Neural crest cell (in vitro differentiated cells): ENCODE measurements at regions not wholly inside any gene's neighbourhood (a gene's known extent, or its start where the extent isn't known, plus 50 kb on each side); places are given as distances from the start of the nearest gene placed in this dataset.
"Not testable (repeated sequence)": the region's sequence is repeated elsewhere in the genome, so short reads cannot be mapped to it uniquely, and the experiment has no call there.

Experiments
- DNase-seq: peaks from one replicate; pipeline ENCODE4 v3.0.0; 2021; ENCODE audit warnings: low read depth, mixed read lengths, low spot score
- H3K27ac Mint-ChIP-seq: one replicate; pipeline ENCODE4 v1.8.0; 2021; ENCODE audit warnings: mild to moderate bottlenecking, mixed read lengths; ENCODE audit not compliant: unreplicated experiment
- H3K27me3 Mint-ChIP-seq: 2 replicates; pipeline ENCODE4 v1.8.0; 2021; ENCODE audit warnings: low read depth, mild to moderate bottlenecking, mixed read lengths
- H3K36me3 Mint-ChIP-seq: 2 replicates; pipeline ENCODE4 v1.8.0; 2021; ENCODE audit warnings: low read depth, mild to moderate bottlenecking, mixed read lengths
- H3K4me1 Mint-ChIP-seq: 2 replicates; pipeline ENCODE4 v1.8.0; 2021; ENCODE audit warnings: mixed read lengths
- H3K4me3 Mint-ChIP-seq: one replicate; pipeline ENCODE4 v1.8.0; 2021; ENCODE audit warnings: mild to moderate bottlenecking, mixed read lengths
- H3K9me3 Mint-ChIP-seq: 2 replicates; pipeline ENCODE4 v1.8.0; 2021; ENCODE audit warnings: mixed read lengths
- CTCF ChIP-seq: fragments of 200-600 bp; sonication (generic); conservative IDR thresholded peaks from 2 replicates; pipeline ENCODE4 v1.5.0; 2021; ENCODE audit warnings: antibody characterized with exemption, mild to moderate bottlenecking

GRCh38 chr5:152051499-152052454, 127.1 kb upstream of the GLRA1 start:
- no peak for DNase-seq
- Mint-ChIP-seq H3K4me1 (peaks cover 14% of the 10 kb centered on the region), H3K9me3 (peaks cover 16% of the 10 kb centered on the region), H3K36me3 (peaks cover 2% of the 10 kb centered on the region), H3K27me3 (no peaks in the 10 kb centered on the region), H3K4me3 (no peak overlapping the region), H3K27ac (peak overlapping the region; percentile 75)
- no peak for TF ChIP-seq CTCF

GRCh38 chr5:152046361-152046760, 121.7 kb upstream of the GLRA1 start:
- no peak for TF ChIP-seq CTCF
- no peak overlapping the region for H3K27ac Mint-ChIP-seq
- no peaks in the 10 kb centered on the region for H3K27me3 Mint-ChIP-seq
- peaks cover 16% of the 10 kb centered on the region for H3K9me3 Mint-ChIP-seq
- DNase-seq: no peak
- H3K4me3 Mint-ChIP-seq: no peak overlapping the region
- H3K36me3 Mint-ChIP-seq: peaks cover 2% of the 10 kb centered on the region
- no peaks in the 10 kb centered on the region for H3K4me1 Mint-ChIP-seq

GRCh38 chr5:152038856-152039255, 114.2 kb upstream of the GLRA1 start:
- not testable (repeated sequence) for H3K36me3 Mint-ChIP-seq, H3K4me3 Mint-ChIP-seq, DNase-seq, H3K9me3 Mint-ChIP-seq, H3K27ac Mint-ChIP-seq, H3K4me1 Mint-ChIP-seq, H3K27me3 Mint-ChIP-seq

GRCh38 chr5:152026328-152027024, 101.8 kb upstream of the GLRA1 start:
- H3K36me3 Mint-ChIP-seq, H3K4me1 Mint-ChIP-seq, H3K27me3 Mint-ChIP-seq, H3K4me3 Mint-ChIP-seq, H3K9me3 Mint-ChIP-seq, DNase-seq, H3K27ac Mint-ChIP-seq: not testable (repeated sequence)

GRCh38 chr5:152016421-152016820, 91.8 kb upstream of the GLRA1 start:
- peaks cover 15% of the 10 kb centered on the region for H3K4me1 Mint-ChIP-seq
- no peaks in the 10 kb centered on the region for H3K27me3 Mint-ChIP-seq
- TF ChIP-seq CTCF: no peak
- peaks cover 5% of the 10 kb centered on the region for H3K36me3 Mint-ChIP-seq
- H3K4me3 Mint-ChIP-seq: no peak overlapping the region
- H3K9me3 Mint-ChIP-seq: peaks cover 5% of the 10 kb centered on the region
- DNase-seq: no peak
- H3K27ac Mint-ChIP-seq: no peak overlapping the region

- peaks cover 45% of the 10 kb centered on the region for H3K4me1 Mint-ChIP-seq
- TF ChIP-seq CTCF: no peak
- peak overlapping the region; percentile 25 for H3K4me3 Mint-ChIP-seq
- H3K27me3 Mint-ChIP-seq: no peaks in the 10 kb centered on the region
- no peaks in the 10 kb centered on the region for H3K36me3 Mint-ChIP-seq
- peak overlapping the region; percentile 73 for H3K27ac Mint-ChIP-seq
- H3K9me3 Mint-ChIP-seq: no peaks in the 10 kb centered on the region
- DNase-seq: peak; percentile 14
Measured at GRCh38 chr5:152007653-152008335, 83.1 kb upstream of the GLRA1 start.
